ENCODE measurements at regions not wholly inside any gene's neighbourhood (a gene's known extent, or its start where the extent isn't known, plus 50 kb on each side); places are given as distances from the start of the nearest gene placed in this dataset.
"Not testable (repeated sequence)": the region's sequence is repeated elsewhere in the genome, so short reads cannot be mapped to it uniquely, and the experiment has no call there.

- DNase-seq, result not testable (repeated sequence)
These were observed 64.0 kb upstream of the PLEKHM1 start for GRCh38 chr17:45554479-45554878.

DNA sequence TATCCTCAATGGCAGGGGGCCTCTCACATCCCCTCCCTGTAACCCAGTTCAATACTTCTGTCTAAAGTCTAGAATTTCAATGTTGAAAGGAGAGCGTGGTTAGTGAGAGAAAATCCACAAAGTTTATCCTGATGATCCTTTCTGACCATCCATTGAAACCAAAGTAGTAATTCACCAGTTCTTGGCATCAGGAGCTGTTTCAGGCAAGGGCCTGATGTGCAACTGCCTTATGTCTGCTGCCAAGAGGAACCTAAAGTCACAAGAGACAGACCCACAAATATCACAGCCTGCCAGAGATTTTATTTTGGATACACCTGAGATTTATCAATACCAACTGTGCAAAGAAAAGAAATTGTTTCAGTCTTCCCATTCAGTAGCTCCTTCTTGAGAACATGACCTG is 68.3 kb upstream of the PLEKHM1 start:
- DNase-seq, result not testable (repeated sequence)

DNA sequence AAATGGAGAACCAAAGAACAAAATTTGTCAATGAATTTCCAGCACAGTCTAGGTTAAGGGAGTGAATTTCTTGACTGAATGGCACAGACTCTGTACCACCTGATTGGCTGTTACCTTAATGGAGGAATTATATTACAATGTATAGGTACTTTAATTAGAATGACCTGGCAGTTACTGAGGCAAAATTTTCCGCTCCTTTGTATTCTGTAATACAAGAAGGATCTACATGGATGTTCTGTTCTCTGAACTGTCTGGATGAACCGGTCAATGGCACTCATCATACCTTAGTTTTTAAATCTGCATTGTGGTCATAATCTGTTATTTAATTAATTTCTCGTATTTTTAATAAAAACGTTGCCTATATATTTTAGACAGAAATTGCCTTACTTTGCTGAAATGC is 72.3 kb upstream of the PLEKHM1 start:
- not testable (repeated sequence) for DNase-seq

DNA sequence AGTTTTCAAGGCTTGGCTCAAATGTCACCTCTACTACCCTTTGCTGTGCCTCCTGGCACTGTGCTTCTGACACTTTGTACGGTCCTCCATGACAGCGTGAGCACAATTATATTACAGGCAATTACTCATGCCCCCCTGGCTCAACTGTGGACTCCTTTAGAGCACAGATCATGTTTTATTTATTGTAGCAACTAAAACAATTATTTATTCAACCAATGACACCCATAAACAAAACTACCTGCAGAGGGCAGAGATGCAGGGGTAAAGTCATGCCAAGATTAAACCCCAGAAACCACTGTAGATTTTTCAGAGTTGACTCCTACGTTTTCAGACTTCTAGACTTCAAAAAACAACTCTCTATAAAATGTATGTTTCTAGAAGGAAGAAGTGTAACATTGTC is 72.8 kb upstream of the PLEKHM1 start:
- not testable (repeated sequence) for DNase-seq

GRCh38 chr17:45568275-45568674 is 77.8 kb upstream of the PLEKHM1 start:
- not testable (repeated sequence) for DNase-seq

DNA sequence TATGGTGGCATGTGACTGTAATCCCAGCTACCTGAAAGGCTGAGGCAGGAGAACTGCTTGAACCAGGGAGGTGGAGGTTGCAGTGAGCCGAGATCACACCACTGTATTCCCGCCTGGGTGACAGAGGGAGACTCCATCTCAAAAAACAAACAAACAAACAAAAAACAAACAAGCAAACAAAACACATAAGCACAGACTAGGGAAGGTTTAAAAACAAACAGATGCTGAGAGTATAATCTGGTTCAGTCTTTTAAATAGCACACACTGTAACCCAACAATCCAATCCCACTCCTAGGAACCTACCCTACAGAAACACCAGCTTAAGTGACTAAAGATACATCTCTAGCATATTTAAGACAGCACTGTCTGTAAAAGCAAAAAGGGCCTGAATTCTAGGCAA is 82.8 kb upstream of the PLEKHM1 start:
- not testable (repeated sequence) for DNase-seq

- no peak for DNase-seq
These were observed 83.6 kb upstream of the PLEKHM1 start for GRCh38 chr17:45573924-45574770.

- DNase-seq, result no peak
These were observed 84.8 kb upstream of the PLEKHM1 start for GRCh38 chr17:45575126-45575885.

DNA sequence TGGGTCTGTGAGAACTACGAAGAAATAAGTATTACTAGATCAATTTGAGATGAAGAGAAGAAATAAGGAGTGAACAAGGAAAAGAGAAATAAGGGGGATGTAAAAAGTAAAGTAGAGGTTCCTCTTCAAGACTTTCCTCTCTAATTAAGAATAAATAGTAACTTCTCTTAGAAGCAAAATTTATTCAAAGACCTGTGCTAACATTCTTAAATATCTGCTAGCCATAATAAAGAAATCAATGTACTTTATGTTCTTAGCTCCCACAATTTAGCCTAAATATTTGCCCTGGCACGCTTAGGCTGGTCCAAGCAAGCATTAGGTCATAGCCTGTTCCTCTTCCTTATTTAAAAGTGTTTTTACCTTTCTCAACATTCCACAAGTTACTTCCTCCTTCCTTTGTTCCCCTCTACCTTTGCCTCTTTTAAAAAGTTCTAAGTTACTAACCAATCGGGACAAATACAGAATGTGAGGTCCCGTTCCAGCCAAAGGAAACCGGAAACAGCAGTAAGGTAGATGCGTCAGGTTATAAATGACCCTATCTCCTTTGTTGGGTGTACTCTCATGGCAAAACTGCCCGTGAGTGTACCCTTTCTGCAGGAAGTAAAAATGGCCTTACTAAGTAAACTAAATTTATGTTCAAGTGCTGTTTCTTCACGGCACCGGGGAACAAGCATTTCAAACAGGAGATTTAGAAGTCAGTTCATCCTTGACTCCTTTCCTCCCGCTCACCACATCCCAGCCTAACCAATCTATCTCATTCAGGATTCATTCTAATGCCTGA is 86.2 kb upstream of the PLEKHM1 start:
- not testable (repeated sequence) for DNase-seq

DNA sequence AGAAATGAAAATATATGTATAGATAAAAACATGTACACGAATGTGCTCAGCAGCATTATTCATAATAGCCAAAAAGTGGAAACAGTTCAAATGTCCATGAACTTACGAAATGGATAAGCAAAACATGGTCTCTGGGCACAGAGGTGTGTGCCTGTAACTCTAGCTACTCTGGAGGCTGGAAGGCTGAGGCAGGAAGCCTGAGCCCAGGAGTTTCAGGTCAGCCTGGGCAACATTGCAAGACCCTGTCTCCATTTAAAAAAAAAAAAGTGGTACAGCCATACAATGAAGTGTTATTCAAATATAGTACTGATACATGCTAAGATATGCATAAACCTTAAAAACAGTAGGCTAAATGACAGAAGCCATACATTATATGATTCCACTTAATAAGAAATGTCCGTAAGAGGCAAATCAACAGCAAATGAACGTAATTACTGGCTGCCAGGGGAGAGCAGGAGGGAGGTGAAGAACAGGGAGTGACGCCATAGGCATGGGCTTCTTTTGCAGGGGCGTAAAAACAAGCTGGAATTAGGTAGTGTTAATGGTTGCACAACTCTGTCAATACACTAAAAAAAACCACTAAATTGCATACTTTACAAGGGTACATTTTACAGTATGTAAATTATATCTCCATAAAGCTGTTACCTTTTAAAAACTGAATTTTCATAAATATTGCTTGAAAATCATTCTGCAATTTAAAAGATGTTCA is 87.2 kb upstream of the PLEKHM1 start:
- DNase-seq, result no peak

DNA sequence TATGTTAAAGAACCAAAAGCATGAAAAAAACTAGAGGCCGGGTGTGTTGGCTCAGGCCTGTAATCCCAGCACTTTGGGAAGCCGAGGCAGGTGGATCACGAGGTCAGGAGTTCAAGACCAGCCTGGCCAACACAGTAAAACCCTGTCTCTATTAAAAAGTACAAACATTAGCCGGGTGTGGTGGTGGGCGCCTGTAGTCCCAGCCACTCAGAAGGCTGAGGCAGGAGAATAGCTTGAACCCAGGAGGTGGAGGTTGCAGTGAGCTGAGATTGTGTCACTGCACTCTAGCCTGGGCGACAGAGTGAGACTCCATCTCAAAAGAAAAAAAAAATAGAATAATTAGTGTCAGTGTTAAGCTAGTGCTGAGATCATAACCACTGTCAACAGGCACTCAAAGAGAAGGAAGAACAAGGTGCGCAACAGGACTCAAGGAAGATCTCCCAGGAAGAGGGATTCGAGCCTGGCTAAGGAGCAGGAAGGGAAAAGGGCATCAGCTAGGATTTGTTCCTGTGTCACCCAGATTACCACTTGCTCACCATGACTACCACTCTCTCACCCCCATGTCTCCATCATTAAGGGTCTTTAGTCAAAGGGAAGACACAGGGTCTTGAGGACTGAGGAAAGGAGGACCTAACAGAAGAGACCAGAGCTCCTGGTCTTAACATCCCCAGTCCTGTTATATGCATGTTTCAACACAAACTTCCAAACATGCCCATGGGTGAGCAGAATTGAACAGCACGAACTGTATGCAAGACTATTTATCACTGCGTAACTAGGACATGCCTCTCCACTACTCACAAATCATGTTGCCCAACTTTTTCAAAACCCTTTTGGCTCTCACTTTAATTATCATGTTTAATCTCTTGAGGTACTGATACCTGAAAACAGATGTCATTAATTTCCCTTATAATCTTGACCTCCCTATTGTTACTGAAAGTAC is 88.3 kb upstream of the PLEKHM1 start:
- no peak for DNase-seq

DNA sequence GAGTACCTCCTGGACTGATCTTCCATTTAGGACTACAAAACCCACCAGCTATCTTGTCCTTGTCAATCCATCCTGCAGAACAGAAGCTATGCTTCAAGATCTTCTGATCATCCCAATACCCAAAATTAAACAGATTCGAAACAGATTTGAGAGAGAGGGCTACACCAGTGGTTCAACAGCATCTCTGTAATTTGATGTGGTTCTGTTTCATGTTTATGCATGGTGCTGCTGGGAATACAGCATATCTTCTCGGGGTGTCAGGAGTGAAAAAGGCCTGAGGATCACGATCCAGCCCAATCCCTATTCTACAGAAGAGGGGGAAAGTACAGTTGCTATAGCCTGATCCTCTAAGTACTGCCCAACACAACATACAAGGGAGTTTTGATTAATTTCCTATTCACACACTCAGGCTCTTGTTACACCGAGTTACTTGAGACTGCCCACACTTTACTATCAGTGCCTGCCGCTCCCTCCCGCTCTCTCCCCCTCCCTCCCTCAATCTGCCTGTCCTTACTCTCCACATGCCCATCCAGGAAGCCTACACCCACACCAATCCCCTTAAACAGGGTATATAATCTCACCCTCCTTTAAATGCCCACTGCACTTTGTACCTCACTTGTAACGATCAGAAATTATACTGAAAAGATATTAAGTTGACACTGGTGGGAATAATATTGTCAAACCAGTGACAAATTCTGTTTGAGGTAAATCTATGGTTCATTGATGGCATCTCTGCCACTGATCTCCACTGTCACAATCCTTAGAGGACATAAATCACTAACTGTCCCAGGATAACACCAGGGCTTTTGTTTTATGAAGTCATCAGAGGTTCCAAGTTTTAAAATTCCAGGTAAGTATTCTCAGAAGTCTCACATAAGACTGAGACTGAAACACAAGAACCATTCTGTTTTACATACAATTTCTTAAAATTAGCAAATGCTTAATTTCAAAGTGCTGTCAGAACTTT is 89.3 kb upstream of the PLEKHM1 start:
- DNase-seq, result no peak

DNA sequence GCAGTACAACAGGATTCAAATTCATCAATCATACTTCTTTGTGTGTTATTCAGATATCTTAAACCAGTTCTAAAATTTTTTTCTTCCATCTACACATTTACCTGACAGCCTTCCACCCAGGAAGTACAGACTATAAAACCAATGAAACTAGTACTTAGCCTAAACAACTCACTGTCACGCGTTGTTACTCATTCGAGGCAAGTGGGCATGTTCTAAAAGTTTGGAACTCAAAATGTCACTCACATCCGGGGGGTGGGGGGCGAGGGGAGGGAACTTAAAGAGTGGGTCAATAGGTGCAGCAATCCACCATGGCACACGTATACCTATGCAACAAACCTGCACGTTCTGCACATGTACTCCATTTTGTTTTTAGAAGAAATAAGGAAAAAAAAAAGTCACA is 90.4 kb upstream of the PLEKHM1 start:
- DNase-seq, result no peak

DNA sequence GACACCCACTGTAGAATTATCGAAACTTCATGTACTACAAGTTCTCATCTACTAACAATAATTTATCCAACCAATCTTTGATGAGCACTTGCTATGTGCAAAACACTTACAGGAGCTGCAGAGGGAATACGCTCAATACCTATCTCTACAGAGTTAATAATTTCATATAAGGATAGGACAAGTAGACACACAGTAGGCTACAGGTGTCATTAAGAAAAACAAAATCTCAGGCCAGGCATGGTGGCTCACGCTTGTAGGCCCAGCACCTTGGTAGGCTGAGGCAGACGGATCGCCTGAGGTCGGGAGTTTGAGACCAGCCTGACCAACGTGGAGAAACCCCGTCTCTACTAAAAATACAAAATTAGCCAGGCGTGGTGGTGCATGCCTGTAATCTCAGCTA is 91.3 kb upstream of the PLEKHM1 start:
- DNase-seq, result no peak

- peak; percentile 76 for DNase-seq
These were observed 93.8 kb upstream of the PLEKHM1 start for GRCh38 chr17:45584092-45585036.

DNA sequence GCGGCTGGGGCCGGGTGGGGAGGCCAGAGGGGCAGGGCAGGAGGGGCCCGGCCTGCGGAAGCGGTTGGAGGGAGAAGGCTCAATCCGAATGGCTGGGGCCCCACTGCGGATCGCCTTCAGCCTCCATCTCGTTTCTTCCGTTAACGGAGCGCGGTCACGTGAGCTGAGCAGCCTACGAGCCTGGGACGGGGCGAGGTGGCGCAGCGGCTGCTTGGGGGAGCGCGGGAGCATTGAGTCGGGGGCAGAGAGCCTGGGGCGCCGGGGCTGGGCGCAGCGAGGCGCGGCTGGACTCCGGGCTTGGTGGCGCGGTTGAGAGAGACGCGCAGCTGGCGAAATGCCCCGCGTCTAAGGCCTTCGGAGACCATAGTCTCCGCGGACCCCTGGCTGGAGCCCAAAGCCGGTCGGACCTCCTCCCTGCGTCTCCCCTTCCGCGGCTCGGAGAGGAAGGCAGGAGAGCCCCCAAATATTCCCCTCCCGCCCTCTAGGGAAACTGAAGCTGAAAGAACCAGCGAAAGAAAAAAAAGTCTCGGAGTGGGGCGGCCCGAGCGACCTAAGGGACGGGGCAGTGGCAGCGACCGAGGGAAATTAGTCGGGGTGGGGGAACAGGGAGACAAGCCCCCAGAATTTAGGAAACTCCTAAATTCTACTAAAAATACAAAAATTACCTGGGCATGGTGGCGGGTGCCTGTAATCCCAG is 94.7 kb upstream of the PLEKHM1 start:
- DNase-seq, result peak; percentile 75

GRCh38 chr17:45585794-45586650 is 95.5 kb upstream of the PLEKHM1 start:
- DNase-seq, result peak; percentile 31

DNA sequence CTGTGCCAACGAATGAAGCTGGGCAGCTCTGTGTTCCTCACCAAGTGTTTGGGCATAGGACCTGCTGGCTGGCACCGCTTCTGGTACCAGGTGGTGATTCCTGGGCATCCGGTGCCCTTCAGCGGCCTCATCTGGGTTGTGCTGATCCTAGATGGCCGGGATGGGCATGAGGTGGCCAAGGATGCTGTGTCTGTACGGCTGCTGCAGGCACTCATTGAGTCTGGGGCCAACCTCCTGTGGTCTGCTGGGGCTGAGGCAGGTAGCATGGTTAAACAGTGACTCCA is 96.1 kb upstream of the PLEKHM1 start:
- not testable (repeated sequence) for DNase-seq
